Uterus (tissue), 2 donors: ENCODE measurements at regions not wholly inside any gene's neighbourhood (a gene's known extent, or its start where the extent isn't known, plus 50 kb on each side); places are given as distances from the start of the nearest gene placed in this dataset.

Experiments used
- CTCF ChIP-seq, 4 experiments: fragments of 200-600 bp in 2 of 4; fragments of 450-650 bp in 2 of 4; sonication (generic) in 2 of 4; IDR thresholded peaks; one replicate each; pipeline ENCODE4 v1.5.1; 2016 to 2019; ENCODE audit warnings: antibody characterized with exemption in 4 of 4, mild to moderate bottlenecking in 2 of 4, moderate library complexity in 1 of 4
- POLR2A ChIP-seq, 2 donors: fragments of 450-650 bp; IDR thresholded peaks; one replicate each; pipeline ENCODE4 v1.6.1; 2016; ENCODE audit warnings: antibody characterized with exemption in 2 of 2, mild to moderate bottlenecking in 1 of 2, moderate library complexity in 1 of 2

- no peak for TF ChIP-seq CTCF (IDR thresholded peaks at IDR 0.05)
- TF ChIP-seq POLR2A (IDR thresholded peaks at IDR 0.05), result no peak
Measured at GRCh38 chr9:135414293-135414692, 65.3 kb upstream of the PPP1R26 start.
